ENCODE measurements at regions not wholly inside any gene's neighbourhood (a gene's known extent, or its start where the extent isn't known, plus 50 kb on each side); places are given as distances from the start of the nearest gene placed in this dataset.

- TF ChIP-seq POLR2A (IDR thresholded peaks at IDR 0.05; ENCODE audit: low read length) (no peak), GATA1 (IDR thresholded peaks at IDR 0.05; ENCODE audit: low read depth, low read length) (no peak)
These were observed 409.7 kb upstream of the NFE2L3 start for GRCh38 chr7:25742316-25742715.

Measured in erythroblast (primary cell).